Stimulated activated CD8-positive, alpha-beta memory T cell treated with anti-CD3 and anti-CD28 coated beads, Interleukin-15, amount 100 ng/mL, for 1 hour (primary cell): ENCODE measurements at regions not wholly inside any gene's neighbourhood (a gene's known extent, or its start where the extent isn't known, plus 50 kb on each side); places are given as distances from the start of the nearest gene placed in this dataset.

Experiments
- DNase-seq: peaks from one replicate; pipeline ENCODE4 v3.0.0-alpha.2; 2020; ENCODE audit warnings: low read depth

DNA sequence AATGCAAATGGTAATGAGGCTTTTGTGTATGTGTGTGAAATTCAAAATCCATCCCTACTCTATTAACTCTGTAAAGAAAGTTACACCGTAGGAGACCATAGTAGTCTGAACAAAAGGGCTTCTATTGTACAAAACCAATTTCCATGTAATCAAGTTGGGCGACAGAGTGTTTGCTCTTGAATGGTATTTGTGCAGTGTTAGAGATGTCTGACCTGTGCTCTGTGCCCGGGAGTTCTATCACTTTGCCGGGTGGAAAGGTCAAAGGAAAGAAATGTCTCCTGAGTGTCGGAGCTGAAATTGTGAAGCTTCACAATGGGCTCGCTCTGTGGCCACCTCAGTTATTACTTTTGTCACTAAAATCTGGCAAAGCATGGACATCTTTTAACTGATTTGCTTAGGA, 312.0 kb downstream of the SAMD5 start:
- no peak for DNase-seq

DNA sequence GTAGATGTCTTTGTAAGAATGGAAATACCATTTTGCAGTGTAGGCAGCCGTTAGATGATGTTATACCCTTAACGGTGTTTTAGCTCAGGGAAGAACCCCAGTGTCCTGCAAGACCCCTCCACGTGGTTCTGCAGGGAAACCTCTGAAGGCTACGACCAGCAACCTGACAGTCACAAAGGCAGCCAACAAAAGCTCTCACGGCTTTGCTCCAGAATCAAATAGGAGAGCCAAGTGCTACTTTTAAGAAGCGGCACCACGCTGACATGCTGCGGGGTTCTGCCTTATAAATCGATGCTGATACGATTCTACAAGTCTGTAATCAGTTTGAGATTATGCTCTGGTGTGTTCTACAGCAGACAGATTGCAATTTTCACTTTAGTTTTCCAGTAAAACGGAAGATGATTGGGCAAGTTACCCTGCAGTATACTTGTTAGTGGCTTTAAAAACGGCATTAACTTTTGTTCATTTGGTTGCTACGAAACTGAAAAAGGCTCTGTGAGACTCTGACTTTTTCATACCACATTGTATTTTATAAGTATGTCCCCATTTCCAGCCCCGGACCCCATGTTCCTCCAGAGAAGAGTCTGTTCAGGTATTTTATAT, 312.9 kb downstream of the SAMD5 start:
- DNase-seq = no peak

DNA sequence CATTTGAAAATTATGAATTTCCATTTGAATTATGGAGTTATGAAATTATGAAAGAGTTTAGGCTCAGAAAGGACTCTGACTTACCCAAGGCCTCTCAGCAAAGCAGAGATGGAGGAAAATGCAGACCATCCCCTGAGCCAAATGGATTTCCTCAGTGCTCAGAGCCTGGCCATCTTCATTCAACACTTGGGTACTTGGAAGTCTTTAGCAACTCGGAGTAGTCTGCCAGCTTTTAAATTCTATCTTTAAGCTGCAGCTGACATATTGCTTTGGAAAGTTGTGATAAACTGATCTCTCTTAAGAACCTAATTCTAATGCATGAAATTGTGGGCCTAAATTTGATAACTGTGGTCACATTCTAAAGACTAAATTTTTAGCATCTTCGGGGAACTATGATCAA, 315.4 kb downstream of the SAMD5 start:
- DNase-seq = no peak

DNA sequence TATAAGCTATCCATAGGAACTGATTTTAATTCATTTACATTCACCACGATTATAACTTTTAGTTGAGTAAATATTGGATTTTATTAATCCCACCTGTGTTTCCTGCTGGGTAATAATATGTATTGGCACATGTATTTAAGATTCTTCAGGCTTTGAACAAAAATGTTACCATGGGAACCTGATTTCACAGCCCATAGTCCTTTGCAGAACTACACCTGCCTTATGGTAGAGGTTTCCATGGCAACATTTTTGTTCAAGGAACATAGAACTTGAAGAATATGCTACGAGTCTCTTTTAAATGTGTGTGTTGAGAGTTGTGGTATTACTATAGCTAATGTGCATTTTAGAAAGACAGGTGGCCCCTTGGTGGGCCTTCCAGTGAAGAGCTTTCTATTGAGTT, 317.4 kb downstream of the SAMD5 start:
- no peak for DNase-seq

DNA sequence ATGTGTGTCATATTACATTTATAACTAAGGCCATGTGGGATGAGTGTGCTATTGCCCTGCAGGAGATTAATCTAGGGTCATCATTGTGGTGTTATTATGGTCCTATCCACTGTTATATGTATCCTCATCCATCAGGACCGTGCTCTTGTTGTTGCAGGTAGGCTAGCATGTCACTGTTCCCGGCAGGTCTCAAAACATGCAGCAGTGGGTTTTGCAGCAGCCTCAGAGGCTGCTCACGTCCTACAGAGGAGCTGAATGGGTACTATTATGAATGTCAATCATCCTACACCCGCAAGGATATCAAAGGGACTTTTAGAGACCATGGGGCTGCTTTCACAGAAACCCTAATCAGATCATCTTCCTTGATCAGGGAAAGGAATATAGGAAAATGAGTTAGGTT, 318.2 kb downstream of the SAMD5 start:
- no peak for DNase-seq

DNA sequence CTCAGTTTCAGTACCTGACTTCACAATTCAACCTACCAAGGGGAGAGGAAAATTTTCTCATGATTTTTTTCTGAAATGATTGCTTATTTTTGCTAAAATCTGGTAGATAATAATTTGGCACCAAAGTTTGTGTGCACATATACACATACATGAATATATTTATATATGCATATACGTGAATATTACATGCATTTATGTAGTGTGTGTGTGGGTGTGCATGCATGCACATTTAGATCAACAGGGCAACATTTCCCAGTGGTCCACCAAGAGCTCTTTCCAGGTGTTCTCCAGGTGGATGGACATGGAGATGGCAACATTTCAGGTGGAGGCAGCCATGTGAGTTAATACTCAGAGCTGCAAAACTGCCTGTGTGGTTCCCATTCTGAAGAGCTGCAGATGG, 320.9 kb downstream of the SAMD5 start:
- no peak for DNase-seq

DNA sequence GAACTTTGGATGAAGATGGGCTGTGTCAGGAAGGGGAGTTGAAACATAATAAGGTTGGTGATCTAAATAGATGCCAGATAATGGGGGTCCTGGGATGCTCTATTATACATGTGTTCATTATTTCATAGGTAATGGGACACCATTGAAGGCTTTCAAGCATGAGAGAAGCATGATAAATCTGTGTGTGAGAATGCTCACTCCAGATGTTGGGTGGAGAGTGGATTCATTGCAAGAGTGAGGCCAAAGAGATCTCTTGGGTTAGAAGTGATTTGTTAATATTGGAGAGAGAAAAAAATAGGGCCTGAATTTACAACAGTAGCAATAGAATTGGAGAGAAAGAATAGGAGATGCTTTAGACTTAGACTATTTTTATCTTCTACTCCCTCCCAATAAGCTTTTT, 321.3 kb downstream of the SAMD5 start:
- no peak for DNase-seq

DNA sequence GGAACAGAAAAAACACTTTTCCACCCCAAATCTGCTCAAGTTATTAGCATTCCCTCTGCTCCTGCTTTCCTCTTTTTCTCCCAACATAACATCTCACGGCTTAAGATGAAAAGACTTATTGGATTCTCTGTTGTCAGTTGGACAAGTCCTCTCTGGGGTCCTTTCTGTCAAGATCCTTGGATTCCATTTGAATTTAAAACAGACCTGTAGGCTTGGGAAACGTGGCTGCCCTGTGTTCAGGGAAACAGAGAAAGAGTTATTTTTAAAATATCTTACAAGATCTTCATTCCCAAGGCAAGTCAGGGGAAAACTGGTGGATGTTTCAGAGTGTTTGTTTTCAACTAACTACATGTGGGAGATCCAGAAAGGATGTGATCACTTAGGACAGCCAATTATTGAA, 322.9 kb downstream of the SAMD5 start:
- DNase-seq = no peak

DNA sequence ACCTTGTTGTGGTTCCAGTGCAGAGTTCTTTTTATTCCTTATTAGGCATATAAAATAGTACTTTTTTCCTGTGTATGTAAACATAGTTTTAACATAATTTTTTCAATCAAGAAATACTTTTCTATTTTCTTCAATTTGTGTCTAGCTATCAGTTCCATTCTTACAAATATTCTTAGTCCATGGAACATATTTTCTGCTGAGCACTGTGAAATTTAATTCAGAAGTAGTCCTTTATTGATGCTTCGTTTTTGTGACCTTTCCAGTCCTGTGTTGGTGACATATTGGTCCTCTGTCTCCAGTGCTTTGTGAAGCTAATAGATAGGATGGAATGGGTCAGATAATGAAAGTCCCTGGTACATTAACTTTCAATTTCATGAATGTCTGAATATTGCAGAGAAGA, 325.1 kb downstream of the SAMD5 start:
- DNase-seq = no peak

DNA sequence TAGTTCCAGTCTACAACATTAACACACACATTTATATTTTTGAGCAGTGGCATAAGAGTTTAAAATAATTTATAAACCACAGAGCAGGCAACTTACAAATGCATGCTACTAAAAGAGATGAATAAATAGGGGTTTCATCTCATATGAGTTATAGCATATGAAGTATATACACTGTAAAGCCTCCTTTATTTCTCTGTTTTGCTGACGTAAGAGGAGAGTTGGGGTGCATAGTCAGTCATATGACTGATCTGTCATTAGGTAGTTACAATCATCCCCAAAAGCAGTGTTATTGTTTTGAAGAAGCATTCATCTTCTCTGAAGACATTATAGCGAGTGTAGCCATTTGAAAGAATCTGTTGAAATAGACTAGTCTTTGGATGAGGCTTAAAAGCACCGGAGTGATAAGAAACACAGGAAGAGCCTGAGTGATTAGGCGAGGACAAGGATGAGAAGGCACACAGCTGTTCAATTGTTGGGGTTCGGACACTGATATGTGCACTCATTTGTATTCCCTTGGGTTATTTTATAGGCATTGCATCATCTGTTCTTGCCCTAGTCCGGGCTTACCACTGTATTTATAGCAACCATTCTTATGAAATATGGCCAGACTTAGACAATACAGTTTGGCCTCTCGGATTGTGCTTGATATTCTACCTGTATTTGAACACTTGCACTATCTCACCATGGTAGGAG, 325.7 kb downstream of the SAMD5 start:
- no peak for DNase-seq

DNA sequence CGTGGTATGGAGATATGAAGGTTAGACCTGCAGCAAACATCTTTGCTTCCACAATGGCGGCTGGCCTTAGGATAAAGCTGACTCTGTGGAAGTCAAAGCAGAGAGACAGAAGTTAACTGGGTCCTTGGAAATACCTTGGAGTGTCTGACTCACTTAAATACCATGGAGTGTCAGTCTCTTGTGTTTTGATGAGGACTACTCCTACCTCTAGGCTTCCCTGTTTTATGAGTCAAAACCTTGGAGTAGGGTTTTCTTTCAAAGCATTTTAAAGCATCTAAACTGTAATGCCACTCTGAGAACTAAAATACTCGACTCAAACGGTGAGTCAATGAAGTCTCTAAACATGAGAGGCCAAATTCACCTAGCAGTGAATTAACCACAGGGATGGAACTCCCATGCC, 329.1 kb downstream of the SAMD5 start:
- no peak for DNase-seq

DNA sequence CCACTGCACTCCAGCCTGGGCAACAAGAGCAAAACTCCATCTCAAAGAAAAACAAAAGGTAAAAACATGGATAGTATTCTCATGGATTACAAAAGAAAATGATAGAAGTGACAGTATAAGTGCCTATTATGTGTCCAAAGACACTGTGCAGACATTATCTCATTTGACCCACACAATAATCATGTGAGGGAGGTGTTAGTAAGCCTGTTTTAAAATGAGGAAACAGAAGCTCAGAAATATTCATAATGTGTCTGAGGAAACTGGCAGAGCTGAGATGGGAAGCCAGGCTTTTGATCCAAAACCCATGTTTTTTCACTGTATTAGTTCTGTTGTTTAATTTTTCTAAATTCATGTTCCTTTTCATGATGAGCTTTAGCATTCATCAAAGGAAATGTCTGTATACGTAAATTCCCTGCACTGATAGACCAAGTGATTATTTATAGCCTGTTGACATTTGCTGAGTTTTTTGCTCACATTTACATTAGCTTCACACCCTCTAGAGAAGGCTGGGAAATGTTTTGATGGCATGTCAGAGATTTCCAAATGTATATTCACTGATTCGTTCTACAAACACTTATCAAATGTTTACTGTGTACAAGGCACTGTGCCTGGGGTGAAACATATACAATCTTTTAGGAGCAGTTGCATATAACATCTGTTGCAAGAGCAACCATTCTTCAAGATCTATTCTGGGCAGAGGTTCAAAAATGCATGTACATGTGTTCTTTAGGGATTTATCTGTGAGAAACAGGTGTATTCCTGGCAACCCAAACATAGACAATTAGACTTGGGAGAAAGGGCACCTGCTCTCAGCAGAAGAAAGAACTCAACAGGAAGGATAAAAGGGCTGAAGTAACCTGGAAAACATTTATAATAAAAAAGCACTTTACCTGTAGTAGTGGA, 331.5 kb downstream of the SAMD5 start:
- no peak for DNase-seq

DNA sequence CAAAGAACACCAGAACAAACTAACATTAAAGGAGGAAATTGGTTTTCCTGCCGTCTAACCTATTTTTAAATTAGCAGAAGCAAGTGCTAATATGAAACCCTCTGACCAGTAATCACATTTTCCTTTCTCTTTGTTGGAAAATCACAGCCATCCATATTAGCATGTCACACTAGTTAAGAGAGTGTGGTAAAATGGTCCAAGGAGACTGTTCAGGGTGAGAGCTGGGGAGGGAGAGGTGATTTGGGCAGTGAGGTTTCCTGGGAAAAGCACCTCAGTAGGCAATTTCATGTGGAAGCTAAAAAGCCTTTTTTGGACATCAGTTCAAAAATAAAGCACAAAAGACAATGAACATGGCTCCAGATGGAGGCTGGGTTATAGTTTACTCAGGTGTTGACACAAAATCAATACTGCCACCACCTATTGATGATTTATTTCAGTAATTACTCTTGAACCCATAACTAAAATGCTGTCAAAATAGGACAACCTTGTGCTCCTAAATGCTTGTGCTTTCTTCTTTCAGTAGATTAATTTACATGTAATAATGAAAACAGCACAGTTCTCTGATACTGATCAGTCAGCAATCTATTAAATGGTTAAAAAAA, 333.2 kb downstream of the SAMD5 start:
- no peak for DNase-seq

DNA sequence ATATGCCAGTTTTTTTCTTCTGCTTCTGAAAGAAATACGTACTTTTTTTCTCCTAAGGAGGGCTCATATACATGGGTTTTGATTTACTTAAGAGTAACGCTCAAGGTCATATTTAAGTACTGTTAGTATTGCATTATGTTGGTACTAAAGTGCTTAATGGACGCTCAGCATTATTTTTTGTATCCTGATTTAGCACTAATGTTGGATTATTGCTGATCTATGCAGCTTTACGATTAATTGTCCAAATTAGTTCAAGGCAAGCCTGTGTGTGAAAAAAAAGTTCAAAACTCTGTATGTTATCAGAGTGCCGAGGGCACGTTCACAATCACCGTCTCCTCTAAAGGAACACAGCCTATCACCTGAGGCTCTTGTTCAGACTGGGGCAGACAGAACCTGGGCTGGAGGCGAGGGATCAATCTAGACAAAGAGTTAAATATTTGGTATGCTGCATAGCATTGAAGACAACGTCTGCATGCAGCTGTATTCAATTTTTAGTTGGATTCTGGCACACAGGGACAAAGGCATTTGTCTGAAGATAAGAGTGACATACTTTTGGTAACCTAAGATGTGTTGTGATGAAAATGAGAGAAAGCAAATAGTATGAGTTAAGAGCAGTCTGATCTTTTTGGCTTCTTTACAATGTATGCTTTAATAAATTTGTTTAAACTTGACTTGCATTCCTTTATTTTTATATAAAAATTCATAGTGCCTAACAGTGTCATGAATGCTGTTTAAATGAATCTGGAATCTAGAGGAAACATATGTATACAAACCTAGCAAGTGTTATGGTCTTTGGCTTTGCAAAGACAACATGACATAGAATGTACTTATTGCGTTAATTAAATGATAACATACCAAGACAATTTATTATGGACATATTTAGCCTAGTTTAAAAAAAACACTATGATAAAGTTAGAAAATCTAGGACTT, 341.2 kb downstream of the SAMD5 start:
- no peak for DNase-seq

DNA sequence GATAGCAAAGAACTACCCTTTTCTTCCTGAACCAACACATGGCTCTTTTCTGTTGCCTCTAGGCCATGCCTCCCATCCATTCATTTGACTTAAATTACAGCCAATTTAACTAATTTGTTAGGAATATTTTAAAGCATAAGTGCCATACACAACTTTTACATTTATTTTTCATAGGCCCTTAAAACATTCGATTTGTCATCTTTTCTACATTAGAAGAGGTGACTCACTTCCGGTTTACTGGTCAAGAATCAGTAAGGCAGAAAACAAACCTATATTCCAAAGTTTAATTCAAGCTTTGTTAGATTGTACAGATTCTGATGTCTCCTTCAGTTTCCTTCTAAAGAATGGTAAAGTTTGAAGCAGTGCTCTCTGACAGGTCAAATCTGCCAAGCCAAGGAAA, 344.3 kb downstream of the SAMD5 start:
- no peak for DNase-seq

DNA sequence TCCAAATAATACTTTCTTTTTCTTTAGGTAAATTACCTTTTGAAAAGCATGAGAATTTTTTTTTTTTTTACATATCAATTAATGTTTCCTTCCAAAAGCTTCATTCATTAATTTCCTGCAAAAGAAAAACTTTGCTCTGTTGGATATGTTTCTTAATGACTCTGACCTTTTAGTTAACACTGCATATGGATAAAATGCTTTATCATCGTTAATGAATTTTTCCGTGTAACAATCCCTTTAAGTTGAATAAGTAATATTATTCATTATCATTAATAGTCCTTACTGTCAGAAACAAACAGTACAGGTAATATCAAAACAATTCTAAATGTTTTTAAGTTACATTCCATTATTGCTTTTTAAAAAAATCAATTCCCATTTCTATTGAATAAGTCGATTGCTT, 345.1 kb downstream of the SAMD5 start:
- DNase-seq = no peak

DNA sequence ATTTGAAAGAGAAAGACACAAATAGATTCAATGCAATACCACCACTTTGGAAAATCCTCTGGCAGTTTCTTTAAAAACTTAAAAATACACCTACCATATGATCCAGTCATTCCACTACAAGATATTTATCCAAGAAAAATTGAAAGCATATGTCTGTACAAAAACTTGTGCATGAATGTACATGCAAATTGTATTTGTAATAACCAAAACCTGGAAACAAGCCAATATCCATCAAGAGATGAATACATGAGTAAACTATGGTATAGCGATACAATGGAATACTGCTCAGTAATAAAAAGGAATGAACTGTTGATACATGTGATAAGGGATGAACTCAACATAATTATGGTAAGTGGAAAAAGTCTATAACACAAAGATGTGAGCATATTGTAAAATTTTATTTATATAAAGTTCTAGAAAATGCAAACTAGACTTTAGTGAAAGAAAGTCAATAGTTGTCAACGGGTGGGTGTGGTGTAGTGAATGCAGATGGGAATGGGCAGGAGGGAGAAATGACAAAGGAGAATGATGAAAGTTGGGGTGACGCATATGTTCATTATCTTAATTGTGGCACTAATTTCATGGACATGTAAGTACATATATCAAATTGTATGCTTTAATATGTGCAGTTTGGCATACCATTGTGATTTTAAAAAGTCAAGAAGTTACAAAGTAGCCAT, 347.5 kb downstream of the SAMD5 start:
- no peak for DNase-seq

DNA sequence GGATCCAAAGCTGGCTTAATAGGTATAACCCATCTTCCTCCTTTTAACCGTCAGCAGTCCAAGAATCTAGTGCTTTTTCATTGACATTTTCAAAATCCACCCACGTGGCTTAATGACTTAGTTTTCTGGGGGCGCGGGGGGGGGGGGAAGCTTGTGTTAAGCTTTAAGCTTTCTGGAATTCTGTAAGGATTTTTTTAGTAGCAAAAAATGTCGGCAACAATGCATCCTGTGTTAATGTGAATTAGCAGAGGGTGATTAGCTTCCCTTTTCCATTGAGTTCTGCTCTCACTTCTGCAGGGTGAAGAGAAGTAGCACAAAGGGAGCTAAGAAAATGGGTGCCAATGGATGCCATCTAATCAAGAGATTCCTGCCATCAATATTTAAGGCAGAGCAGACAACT, 348.2 kb downstream of the SAMD5 start:
- no peak for DNase-seq

DNA sequence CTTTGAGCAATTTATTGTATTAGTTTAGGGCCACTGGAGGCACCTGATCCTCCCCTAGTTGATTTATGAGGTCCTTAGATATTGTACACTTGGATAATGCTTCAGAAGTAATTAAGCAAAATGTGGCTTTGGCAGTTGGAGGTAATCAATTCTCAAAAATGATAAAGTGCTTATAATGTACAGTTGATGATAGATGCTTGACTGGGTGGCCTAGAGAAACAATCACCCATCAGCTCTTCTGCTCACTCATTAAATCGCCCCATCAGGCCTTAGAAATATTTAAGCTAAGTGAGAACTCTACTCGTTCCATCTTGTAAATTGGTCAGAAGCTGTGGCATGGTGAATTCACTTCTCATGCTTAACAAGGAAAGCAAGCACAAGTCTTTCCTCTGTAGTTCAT, 349.9 kb downstream of the SAMD5 start:
- no peak for DNase-seq

DNA sequence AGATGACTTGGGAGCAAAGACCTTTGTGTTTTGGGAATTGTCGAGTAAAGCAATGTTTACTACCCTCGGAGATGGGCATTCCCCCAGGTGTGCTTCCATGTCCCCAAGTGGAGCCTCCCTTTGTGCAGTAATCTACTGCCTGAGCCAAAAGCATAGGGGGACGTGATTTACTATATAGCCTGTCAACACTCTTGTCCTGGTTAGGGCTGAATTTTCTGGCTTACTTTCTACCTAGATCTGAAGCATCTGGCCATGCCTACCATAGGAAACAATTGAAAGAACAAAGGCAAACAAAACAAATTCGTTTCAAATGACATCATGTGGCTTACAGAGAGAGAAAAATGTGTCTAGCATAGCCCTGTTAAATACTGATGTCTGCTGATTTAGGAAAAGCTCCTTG, 350.6 kb downstream of the SAMD5 start:
- no peak for DNase-seq

DNA sequence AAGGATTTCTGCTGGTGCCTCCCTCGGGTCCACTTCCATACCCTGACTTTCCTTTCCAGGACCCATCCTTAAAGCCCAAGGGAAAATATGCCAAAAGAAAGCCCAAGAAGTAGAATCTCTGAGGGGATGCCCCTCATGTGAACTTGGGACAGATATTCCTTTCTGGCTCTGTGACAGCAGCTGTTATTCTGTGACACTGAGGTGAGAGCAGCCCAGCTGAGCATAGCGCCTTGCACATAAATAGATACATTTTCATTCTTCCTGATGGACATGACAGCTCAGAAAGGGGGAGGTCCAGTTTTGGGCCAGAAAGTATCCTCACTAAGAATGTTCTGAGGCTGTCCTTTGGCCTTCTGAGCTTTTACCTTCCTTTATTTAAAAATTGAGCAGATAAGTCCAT, 353.2 kb downstream of the SAMD5 start:
- no peak for DNase-seq
